ENCODE measurements at regions not wholly inside any gene's neighbourhood (a gene's known extent, or its start where the extent isn't known, plus 50 kb on each side); places are given as distances from the start of the nearest gene placed in this dataset.

GRCh38 chr5:145681686-145682085 lies 153.5 kb downstream of the PRELID2 start (continued):
- TF ChIP-seq, protein P1, sequence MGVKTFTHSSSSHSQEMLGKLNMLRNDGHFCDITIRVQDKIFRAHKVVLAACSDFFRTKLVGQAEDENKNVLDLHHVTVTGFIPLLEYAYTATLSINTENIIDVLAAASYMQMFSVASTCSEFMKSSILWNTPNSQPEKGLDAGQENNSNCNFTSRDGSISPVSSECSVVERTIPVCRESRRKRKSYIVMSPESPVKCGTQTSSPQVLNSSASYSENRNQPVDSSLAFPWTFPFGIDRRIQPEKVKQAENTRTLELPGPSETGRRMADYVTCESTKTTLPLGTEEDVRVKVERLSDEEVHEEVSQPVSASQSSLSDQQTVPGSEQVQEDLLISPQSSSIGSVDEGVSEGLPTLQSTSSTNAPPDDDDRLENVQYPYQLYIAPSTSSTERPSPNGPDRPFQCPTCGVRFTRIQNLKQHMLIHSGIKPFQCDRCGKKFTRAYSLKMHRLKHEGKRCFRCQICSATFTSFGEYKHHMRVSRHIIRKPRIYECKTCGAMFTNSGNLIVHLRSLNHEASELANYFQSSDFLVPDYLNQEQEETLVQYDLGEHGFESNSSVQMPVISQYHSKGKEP (CRISPR knock-in tag; IDR thresholded peaks at IDR 0.05): no peak
- TF ChIP-seq SOX5 (CRISPR knock-in tag; IDR thresholded peaks at IDR 0.05; ENCODE audit: borderline replicate concordance) (peak; percentile 49; the same call in 1 of the 2 replicates), MIXL1 (CRISPR knock-in tag; IDR thresholded peaks at IDR 0.05) (peak; percentile 75; the same call in 1 of the 2 replicates), ATF7 (IDR thresholded peaks at IDR 0.05) (peak; percentile 78), ATF7 (CRISPR knock-in tag; IDR thresholded peaks at IDR 0.05) (no peak), ZBTB43 (CRISPR knock-in tag; conservative IDR thresholded peaks at IDR 0.05) (no peak), NBN (conservative IDR thresholded peaks at IDR 0.05) (no peak), ZFP90 (CRISPR knock-in tag; IDR thresholded peaks at IDR 0.05; ENCODE audit: borderline replicate concordance) (no peak), ZNF574 (CRISPR knock-in tag; IDR thresholded peaks at IDR 0.05) (peak; percentile 42; the same call in 1 of the 2 replicates), RAD21 (CRISPR knock-in tag; IDR thresholded peaks at IDR 0.05) (peak; percentile 80), ONECUT2 (CRISPR knock-in tag; IDR thresholded peaks at IDR 0.05) (no peak)
- TF ChIP-seq, protein P2, sequence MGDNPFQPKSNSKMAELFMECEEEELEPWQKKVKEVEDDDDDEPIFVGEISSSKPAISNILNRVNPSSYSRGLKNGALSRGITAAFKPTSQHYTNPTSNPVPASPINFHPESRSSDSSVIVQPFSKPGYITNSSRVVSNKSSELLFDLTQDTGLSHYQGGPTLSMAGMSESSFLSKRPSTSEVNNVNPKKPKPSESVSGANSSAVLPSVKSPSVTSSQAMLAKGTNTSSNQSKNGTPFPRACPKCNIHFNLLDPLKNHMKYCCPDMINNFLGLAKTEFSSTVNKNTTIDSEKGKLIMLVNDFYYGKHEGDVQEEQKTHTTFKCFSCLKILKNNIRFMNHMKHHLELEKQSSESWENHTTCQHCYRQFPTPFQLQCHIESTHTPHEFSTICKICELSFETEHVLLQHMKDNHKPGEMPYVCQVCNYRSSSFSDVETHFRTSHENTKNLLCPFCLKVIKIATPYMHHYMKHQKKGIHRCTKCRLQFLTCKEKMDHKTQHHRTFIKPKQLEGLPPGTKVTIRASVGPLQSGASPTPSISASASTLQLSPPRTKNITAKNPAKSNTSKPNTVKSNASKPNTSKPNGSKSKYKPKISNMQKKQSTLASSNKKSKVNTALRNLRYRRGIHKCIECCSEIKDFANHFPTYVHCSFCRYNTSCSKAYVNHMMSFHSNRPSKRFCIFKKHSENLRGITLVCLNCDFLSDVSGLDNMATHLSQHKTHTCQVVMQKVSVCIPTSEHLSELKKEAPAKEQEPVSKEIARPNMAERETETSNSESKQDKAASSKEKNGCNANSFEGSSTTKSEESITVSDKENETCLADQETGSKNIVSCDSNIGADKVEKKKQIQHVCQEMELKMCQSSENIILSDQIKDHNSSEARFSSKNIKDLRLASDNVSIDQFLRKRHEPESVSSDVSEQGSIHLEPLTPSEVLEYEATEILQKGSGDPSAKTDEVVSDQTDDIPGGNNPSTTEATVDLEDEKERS (CRISPR knock-in tag; IDR thresholded peaks at IDR 0.05): no peak
- TF ChIP-seq, protein P3, sequence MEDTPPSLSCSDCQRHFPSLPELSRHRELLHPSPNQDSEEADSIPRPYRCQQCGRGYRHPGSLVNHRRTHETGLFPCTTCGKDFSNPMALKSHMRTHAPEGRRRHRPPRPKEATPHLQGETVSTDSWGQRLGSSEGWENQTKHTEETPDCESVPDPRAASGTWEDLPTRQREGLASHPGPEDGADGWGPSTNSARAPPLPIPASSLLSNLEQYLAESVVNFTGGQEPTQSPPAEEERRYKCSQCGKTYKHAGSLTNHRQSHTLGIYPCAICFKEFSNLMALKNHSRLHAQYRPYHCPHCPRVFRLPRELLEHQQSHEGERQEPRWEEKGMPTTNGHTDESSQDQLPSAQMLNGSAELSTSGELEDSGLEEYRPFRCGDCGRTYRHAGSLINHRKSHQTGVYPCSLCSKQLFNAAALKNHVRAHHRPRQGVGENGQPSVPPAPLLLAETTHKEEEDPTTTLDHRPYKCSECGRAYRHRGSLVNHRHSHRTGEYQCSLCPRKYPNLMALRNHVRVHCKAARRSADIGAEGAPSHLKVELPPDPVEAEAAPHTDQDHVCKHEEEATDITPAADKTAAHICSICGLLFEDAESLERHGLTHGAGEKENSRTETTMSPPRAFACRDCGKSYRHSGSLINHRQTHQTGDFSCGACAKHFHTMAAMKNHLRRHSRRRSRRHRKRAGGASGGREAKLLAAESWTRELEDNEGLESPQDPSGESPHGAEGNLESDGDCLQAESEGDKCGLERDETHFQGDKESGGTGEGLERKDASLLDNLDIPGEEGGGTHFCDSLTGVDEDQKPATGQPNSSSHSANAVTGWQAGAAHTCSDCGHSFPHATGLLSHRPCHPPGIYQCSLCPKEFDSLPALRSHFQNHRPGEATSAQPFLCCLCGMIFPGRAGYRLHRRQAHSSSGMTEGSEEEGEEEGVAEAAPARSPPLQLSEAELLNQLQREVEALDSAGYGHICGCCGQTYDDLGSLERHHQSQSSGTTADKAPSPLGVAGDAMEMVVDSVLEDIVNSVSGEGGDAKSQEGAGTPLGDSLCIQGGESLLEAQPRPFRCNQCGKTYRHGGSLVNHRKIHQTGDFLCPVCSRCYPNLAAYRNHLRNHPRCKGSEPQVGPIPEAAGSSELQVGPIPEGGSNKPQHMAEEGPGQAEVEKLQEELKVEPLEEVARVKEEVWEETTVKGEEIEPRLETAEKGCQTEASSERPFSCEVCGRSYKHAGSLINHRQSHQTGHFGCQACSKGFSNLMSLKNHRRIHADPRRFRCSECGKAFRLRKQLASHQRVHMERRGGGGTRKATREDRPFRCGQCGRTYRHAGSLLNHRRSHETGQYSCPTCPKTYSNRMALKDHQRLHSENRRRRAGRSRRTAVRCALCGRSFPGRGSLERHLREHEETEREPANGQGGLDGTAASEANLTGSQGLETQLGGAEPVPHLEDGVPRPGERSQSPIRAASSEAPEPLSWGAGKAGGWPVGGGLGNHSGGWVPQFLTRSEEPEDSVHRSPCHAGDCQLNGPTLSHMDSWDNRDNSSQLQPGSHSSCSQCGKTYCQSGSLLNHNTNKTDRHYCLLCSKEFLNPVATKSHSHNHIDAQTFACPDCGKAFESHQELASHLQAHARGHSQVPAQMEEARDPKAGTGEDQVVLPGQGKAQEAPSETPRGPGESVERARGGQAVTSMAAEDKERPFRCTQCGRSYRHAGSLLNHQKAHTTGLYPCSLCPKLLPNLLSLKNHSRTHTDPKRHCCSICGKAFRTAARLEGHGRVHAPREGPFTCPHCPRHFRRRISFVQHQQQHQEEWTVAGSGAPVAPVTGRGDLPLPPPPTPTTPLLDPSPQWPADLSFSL (CRISPR knock-in tag; IDR thresholded peaks at IDR 0.05): no peak

Data from HepG2 (cell line).